Chondrocyte (in vitro differentiated cells): ENCODE measurements at regions not wholly inside any gene's neighbourhood (a gene's known extent, or its start where the extent isn't known, plus 50 kb on each side); places are given as distances from the start of the nearest gene placed in this dataset.

Experiments
- DNase-seq: peaks from one replicate; pipeline ENCODE4 v3.0.0; 2021; ENCODE audit warnings: mixed read lengths, low spot score
- H3K27ac Mint-ChIP-seq: one replicate; pipeline ENCODE4 v1.8.0; 2021; ENCODE audit warnings: mild to moderate bottlenecking, moderate library complexity, mixed read lengths; ENCODE audit not compliant: unreplicated experiment
- H3K27me3 Mint-ChIP-seq: 2 replicates; pipeline ENCODE4 v1.8.0; 2021; ENCODE audit warnings: low read depth, mixed read lengths
- H3K36me3 Mint-ChIP-seq: 2 replicates; pipeline ENCODE4 v1.8.0; 2021; ENCODE audit warnings: low read depth, mixed read lengths
- H3K4me1 Mint-ChIP-seq: 2 replicates; pipeline ENCODE4 v1.8.0; 2021; ENCODE audit warnings: low read depth, mild to moderate bottlenecking, mixed read lengths
- H3K4me3 Mint-ChIP-seq: one replicate; pipeline ENCODE4 v1.8.0; 2021; ENCODE audit warnings: mild to moderate bottlenecking, moderate library complexity, mixed read lengths; ENCODE audit not compliant: unreplicated experiment
- H3K9me3 Mint-ChIP-seq: 2 replicates; pipeline ENCODE4 v1.8.0; 2021; ENCODE audit warnings: low read depth, mixed read lengths
- CTCF ChIP-seq: fragments of 200-600 bp; sonication (generic); IDR thresholded peaks from 2 replicates; pipeline ENCODE4 v1.5.0; 2021; ENCODE audit warnings: antibody characterized with exemption, mild to moderate bottlenecking, moderate library complexity

- H3K4me3 Mint-ChIP-seq, result no peak overlapping the region
- peaks cover 2% of the 10 kb centered on the region for H3K27me3 Mint-ChIP-seq
- no peak for TF ChIP-seq CTCF
- no peaks in the 10 kb centered on the region for H3K36me3 Mint-ChIP-seq
- H3K9me3 Mint-ChIP-seq, result peaks cover 7% of the 10 kb centered on the region
- H3K27ac Mint-ChIP-seq, result no peak overlapping the region
- peaks cover 2% of the 10 kb centered on the region for H3K4me1 Mint-ChIP-seq
- no peak for DNase-seq
Measured at GRCh38 chr5:99070822-99071221, 142.0 kb upstream of the CHD1 start.

GRCh38 chr5:99070362-99070761 is 141.6 kb upstream of the CHD1 start:
- peaks cover 7% of the 10 kb centered on the region for H3K9me3 Mint-ChIP-seq
- no peaks in the 10 kb centered on the region for H3K36me3 Mint-ChIP-seq
- H3K4me3 Mint-ChIP-seq, result no peak overlapping the region
- no peak overlapping the region for H3K27ac Mint-ChIP-seq
- no peak for DNase-seq
- H3K27me3 Mint-ChIP-seq, result peaks cover 2% of the 10 kb centered on the region
- TF ChIP-seq CTCF, result no peak
- peaks cover 2% of the 10 kb centered on the region for H3K4me1 Mint-ChIP-seq

- Mint-ChIP-seq H3K4me3 (no peak overlapping the region), H3K27me3 (no peaks in the 10 kb centered on the region), H3K9me3 (peaks cover 7% of the 10 kb centered on the region), H3K4me1 (peaks cover 2% of the 10 kb centered on the region), H3K27ac (no peak overlapping the region), H3K36me3 (no peaks in the 10 kb centered on the region)
- DNase-seq, result no peak
- no peak for TF ChIP-seq CTCF
Measured at GRCh38 chr5:99068944-99069650, 140.3 kb upstream of the CHD1 start.

GRCh38 chr5:99063737-99064136 is 134.9 kb upstream of the CHD1 start:
- Mint-ChIP-seq H3K4me1 (peaks cover 17% of the 10 kb centered on the region), H3K27ac (no peak overlapping the region), H3K27me3 (no peaks in the 10 kb centered on the region), H3K36me3 (no peaks in the 10 kb centered on the region), H3K4me3 (no peak overlapping the region), H3K9me3 (no peaks in the 10 kb centered on the region)
- no peak for TF ChIP-seq CTCF
- no peak for DNase-seq

- H3K27me3 Mint-ChIP-seq, result no peaks in the 10 kb centered on the region
- no peak for TF ChIP-seq CTCF
- no peak for DNase-seq
- H3K36me3 Mint-ChIP-seq, result no peaks in the 10 kb centered on the region
- peaks cover 17% of the 10 kb centered on the region for H3K4me1 Mint-ChIP-seq
- no peak overlapping the region for H3K4me3 Mint-ChIP-seq
- H3K9me3 Mint-ChIP-seq, result no peaks in the 10 kb centered on the region
- H3K27ac Mint-ChIP-seq, result peak overlapping the region; percentile 80
Measured at GRCh38 chr5:99061711-99062110, 132.9 kb upstream of the CHD1 start.
